GM12891 (cell line): ENCODE measurements at regions not wholly inside any gene's neighbourhood (a gene's known extent, or its start where the extent isn't known, plus 50 kb on each side); places are given as distances from the start of the nearest gene placed in this dataset.
"Not testable (repeated sequence)": the region's sequence is repeated elsewhere in the genome, so short reads cannot be mapped to it uniquely, and the experiment has no call there.

Experiments used
- POLR2A ChIP-seq: IDR thresholded peaks from 2 replicates; pipeline ENCODE4 v1.6.1; 2011; ENCODE audit warnings: low read depth, low read length, control low read depth
- POLR2AphosphoS5 ChIP-seq: IDR thresholded peaks from 2 replicates; pipeline ENCODE4 v1.6.1; 2011; ENCODE audit warnings: low read depth, low read length, control low read depth

GRCh38 chr10:38364073-38364472 is 269.9 kb downstream of the ZNF37A start:
- not testable (repeated sequence) for TF ChIP-seq POLR2A, POLR2AphosphoS5
